SK-N-SH treated with all-trans-retinoic acid at 6 μM for 48 hours (cell line): ENCODE measurements at regions not wholly inside any gene's neighbourhood (a gene's known extent, or its start where the extent isn't known, plus 50 kb on each side); places are given as distances from the start of the nearest gene placed in this dataset.

ENCODE experiments used
- BACH2 ChIP-seq: fragments of 250-450 bp; sonication (Bioruptor Pico); IDR thresholded peaks from 2 replicates; pipeline ENCODE4 v1.9.0; 2021; ENCODE audit warnings: mild to moderate bottlenecking, borderline replicate concordance
- OSR1 ChIP-seq: fragments of 250-450 bp; sonication (Bioruptor Pico); IDR thresholded peaks from 2 replicates; pipeline ENCODE4 v1.8.0; 2022; ENCODE audit warnings: moderate library complexity, mild to moderate bottlenecking, inconsistent platforms
- RARB ChIP-seq: fragments of 250-450 bp; sonication (Bioruptor Pico); IDR thresholded peaks from 2 replicates; pipeline ENCODE4 v1.8.0; 2021; ENCODE audit warnings: mild to moderate bottlenecking, moderate library complexity
- TCF4 ChIP-seq: fragments of 250-450 bp; sonication (Bioruptor Pico); IDR thresholded peaks from 2 replicates; pipeline ENCODE4 v1.8.0; 2021; ENCODE audit warnings: mild to moderate bottlenecking, moderate library complexity, borderline replicate concordance
- TOX ChIP-seq: fragments of 250-450 bp; sonication (Bioruptor Pico); IDR thresholded peaks from 2 replicates; pipeline ENCODE4 v1.8.0; 2021; ENCODE audit warnings: mild to moderate bottlenecking, moderate library complexity, borderline replicate concordance
- ZC3H10 ChIP-seq: fragments of 250-450 bp; sonication (Bioruptor Pico); IDR thresholded peaks from 2 replicates; pipeline ENCODE4 v1.5.1; 2021; ENCODE audit warnings: mild to moderate bottlenecking, moderate library complexity
- ZFP3 ChIP-seq: fragments of 250-450 bp; sonication (Bioruptor Pico); IDR thresholded peaks from 2 replicates; pipeline ENCODE4 v1.5.0; 2020; ENCODE audit warnings: mild to moderate bottlenecking, moderate library complexity
- ZFP30 ChIP-seq: fragments of 450-650 bp; formaldehyde crosslinking; IDR thresholded peaks from 2 replicates; pipeline ENCODE4 v1.5.0; 2022; ENCODE audit warnings: mild to moderate bottlenecking, moderate library complexity
- ZNF70 ChIP-seq: fragments of 450-650 bp; formaldehyde crosslinking; IDR thresholded peaks from 2 replicates; pipeline ENCODE4 v1.5.0; 2020; ENCODE audit warnings: mild to moderate bottlenecking, moderate library complexity
- ZNF8 ChIP-seq: fragments of 450-650 bp; formaldehyde crosslinking; IDR thresholded peaks from 2 replicates; pipeline ENCODE4 v1.5.0; 2020; ENCODE audit warnings: mild to moderate bottlenecking, moderate library complexity
- TF ChIP-seq, protein P1 (sequence below): fragments of 250-450 bp; sonication (Bioruptor Pico); IDR thresholded peaks from 2 replicates; pipeline ENCODE4 v1.8.0; 2020; ENCODE audit warnings: mild to moderate bottlenecking, moderate library complexity, borderline replicate concordance
- TF ChIP-seq, protein P2 (sequence below): fragments of 250-450 bp; sonication (Bioruptor Pico); IDR thresholded peaks from 2 replicates; pipeline ENCODE4 v1.5.1; 2020; ENCODE audit warnings: low read depth, mild to moderate bottlenecking, moderate library complexity
- TF ChIP-seq, protein P3 (sequence below): fragments of 250-450 bp; sonication (Bioruptor Pico); IDR thresholded peaks from 2 replicates; pipeline ENCODE4 v1.5.1; 2021; ENCODE audit warnings: mild to moderate bottlenecking, moderate library complexity

DNA sequence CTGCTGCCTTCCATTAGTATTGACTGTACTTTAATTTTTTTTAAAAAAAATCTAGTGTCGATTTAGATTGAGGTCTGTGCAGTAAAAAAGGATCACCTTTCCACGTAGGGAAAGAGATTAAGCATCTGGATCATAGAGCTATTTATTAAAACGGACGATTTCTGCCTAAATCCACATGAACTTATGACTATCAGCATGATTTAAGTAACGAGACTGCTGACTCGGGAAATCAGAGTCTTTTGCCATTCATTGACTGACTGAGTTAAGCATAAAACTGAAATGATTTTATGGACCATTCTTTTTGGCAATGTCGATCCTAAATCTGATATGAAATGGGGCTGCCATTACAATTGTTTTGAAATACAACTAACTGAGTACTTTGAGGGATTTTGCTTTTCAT lies 261.7 kb downstream of the SAMD5 start:
- no peak for TF ChIP-seq BACH2 (CRISPR knock-in tag)
- no peak for TF ChIP-seq TCF4 (CRISPR knock-in tag)
- TF ChIP-seq ZFP30 (CRISPR knock-in tag) = no peak
- TF ChIP-seq, protein P1, sequence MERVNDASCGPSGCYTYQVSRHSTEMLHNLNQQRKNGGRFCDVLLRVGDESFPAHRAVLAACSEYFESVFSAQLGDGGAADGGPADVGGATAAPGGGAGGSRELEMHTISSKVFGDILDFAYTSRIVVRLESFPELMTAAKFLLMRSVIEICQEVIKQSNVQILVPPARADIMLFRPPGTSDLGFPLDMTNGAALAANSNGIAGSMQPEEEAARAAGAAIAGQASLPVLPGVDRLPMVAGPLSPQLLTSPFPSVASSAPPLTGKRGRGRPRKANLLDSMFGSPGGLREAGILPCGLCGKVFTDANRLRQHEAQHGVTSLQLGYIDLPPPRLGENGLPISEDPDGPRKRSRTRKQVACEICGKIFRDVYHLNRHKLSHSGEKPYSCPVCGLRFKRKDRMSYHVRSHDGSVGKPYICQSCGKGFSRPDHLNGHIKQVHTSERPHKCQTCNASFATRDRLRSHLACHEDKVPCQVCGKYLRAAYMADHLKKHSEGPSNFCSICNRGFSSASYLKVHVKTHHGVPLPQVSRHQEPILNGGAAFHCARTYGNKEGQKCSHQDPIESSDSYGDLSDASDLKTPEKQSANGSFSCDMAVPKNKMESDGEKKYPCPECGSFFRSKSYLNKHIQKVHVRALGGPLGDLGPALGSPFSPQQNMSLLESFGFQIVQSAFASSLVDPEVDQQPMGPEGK = no peak
- no peak for TF ChIP-seq ZNF8 (CRISPR knock-in tag)
- no peak for TF ChIP-seq ZNF70 (CRISPR knock-in tag)
- TF ChIP-seq, protein P2, sequence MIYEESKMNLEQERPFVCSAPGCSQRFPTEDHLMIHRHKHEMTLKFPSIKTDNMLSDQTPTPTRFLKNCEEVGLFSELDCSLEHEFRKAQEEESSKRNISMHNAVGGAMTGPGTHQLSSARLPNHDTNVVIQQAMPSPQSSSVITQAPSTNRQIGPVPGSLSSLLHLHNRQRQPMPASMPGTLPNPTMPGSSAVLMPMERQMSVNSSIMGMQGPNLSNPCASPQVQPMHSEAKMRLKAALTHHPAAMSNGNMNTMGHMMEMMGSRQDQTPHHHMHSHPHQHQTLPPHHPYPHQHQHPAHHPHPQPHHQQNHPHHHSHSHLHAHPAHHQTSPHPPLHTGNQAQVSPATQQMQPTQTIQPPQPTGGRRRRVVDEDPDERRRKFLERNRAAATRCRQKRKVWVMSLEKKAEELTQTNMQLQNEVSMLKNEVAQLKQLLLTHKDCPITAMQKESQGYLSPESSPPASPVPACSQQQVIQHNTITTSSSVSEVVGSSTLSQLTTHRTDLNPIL (CRISPR knock-in tag) = no peak
- TF ChIP-seq OSR1 = no peak
- TF ChIP-seq TOX (CRISPR knock-in tag) = no peak
- TF ChIP-seq, protein P3, sequence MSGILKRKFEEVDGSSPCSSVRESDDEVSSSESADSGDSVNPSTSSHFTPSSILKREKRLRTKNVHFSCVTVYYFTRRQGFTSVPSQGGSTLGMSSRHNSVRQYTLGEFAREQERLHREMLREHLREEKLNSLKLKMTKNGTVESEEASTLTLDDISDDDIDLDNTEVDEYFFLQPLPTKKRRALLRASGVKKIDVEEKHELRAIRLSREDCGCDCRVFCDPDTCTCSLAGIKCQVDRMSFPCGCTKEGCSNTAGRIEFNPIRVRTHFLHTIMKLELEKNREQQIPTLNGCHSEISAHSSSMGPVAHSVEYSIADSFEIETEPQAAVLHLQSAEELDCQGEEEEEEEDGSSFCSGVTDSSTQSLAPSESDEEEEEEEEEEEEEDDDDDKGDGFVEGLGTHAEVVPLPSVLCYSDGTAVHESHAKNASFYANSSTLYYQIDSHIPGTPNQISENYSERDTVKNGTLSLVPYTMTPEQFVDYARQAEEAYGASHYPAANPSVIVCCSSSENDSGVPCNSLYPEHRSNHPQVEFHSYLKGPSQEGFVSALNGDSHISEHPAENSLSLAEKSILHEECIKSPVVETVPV (CRISPR knock-in tag) = no peak
- no peak for TF ChIP-seq RARB (CRISPR knock-in tag)
- no peak for TF ChIP-seq ZFP3
- TF ChIP-seq ZC3H10 = no peak
